Neural progenitor cell (in vitro differentiated cells): ENCODE measurements at regions not wholly inside any gene's neighbourhood (a gene's known extent, or its start where the extent isn't known, plus 50 kb on each side); places are given as distances from the start of the nearest gene placed in this dataset.
A peak's percentile ranks its signal among the peaks of the same experiment; 100 is the strongest.

Experiments
- DNase-seq: peaks from one replicate; pipeline ENCODE4 v3.0.0-alpha.2; 2016; ENCODE audit warnings: low spot score
- H2AFZ ChIP-seq: fragments of 200-600 bp; sonication (generic); replicated peaks from 2 replicates; pipeline ENCODE4 v1.6.1; 2016; ENCODE audit warnings: antibody characterized with exemption
- H3F3A ChIP-seq: fragments of 200-600 bp; sonication (generic); 2 replicates; pipeline ENCODE4 v1.6.1; 2016; ENCODE audit warnings: antibody characterized with exemption, low read depth
- H3K27ac ChIP-seq: fragments of 200-600 bp; sonication (generic); 2 replicates; pipeline ENCODE4 v1.5.1; 2016; ENCODE audit warnings: mild to moderate bottlenecking
- H3K27me3 ChIP-seq: fragments of 200-600 bp; sonication (generic); 2 replicates; pipeline ENCODE4 v1.6.1; 2016; ENCODE audit warnings: mild to moderate bottlenecking, moderate library complexity
- H3K36me3 ChIP-seq: fragments of 200-600 bp; sonication (generic); 2 replicates; pipeline ENCODE4 v1.5.1; 2016
- H3K4me1 ChIP-seq: fragments of 200-600 bp; sonication (generic); 2 replicates; pipeline ENCODE4 v1.6.1; 2016; ENCODE audit warnings: mixed run types
- H3K4me2 ChIP-seq: fragments of 200-600 bp; sonication (generic); 2 replicates; pipeline ENCODE4 v1.6.1; 2016
- H3K4me3 ChIP-seq: fragments of 200-600 bp; sonication (generic); 2 replicates; pipeline ENCODE4 v1.5.1; 2016
- H3K79me2 ChIP-seq: fragments of 200-600 bp; sonication (generic); 2 replicates; pipeline ENCODE4 v1.6.1; 2016; ENCODE audit warnings: low read depth
- H3K9ac ChIP-seq: fragments of 200-600 bp; sonication (generic); 2 replicates; pipeline ENCODE4 v1.6.1; 2016
- H3K9me3 ChIP-seq: fragments of 200-600 bp; sonication (generic); 2 replicates; pipeline ENCODE4 v1.5.1; 2016; ENCODE audit warnings: low read depth
- H4K20me1 ChIP-seq: fragments of 200-600 bp; sonication (generic); 2 replicates; pipeline ENCODE4 v1.6.1; 2016; ENCODE audit warnings: low read depth
- H3K27ac Mint-ChIP-seq: 3 replicates; pipeline ENCODE4 v1.8.0; 2021; ENCODE audit warnings: mixed read lengths
- H3K27me3 Mint-ChIP-seq: 2 replicates; pipeline ENCODE4 v1.8.0; 2022; ENCODE audit warnings: low read depth, mild to moderate bottlenecking, inconsistent platforms, moderate library complexity, mixed read lengths; ENCODE audit not compliant: insufficient read depth
- H3K36me3 Mint-ChIP-seq: 3 replicates; pipeline ENCODE4 v1.8.0; 2021; ENCODE audit warnings: mixed read lengths
- H3K4me1 Mint-ChIP-seq: 3 replicates; pipeline ENCODE4 v1.8.0; 2021; ENCODE audit warnings: mixed read lengths
- H3K4me3 Mint-ChIP-seq: 3 replicates; pipeline ENCODE4 v1.8.0; 2021; ENCODE audit warnings: mild to moderate bottlenecking, moderate library complexity, mixed read lengths
- H3K9me3 Mint-ChIP-seq: 3 replicates; pipeline ENCODE4 v1.8.0; 2020; ENCODE audit warnings: mixed read lengths
- CTCF ChIP-seq: fragments of 200-600 bp; sonication (generic); IDR thresholded peaks from 2 replicates; pipeline ENCODE4 v1.5.1; 2017; ENCODE audit warnings: antibody characterized with exemption, mild to moderate bottlenecking
- EZH2 ChIP-seq: fragments of 200-600 bp; sonication (generic); IDR thresholded peaks from 2 replicates; pipeline ENCODE4 v1.6.1; 2017; ENCODE audit warnings: antibody characterized with exemption, mild to moderate bottlenecking, moderate library complexity
- EZH2phosphoT487 ChIP-seq: fragments of 200-600 bp; sonication (generic); IDR thresholded peaks from 2 replicates; pipeline ENCODE4 v1.6.1; 2017; ENCODE audit warnings: antibody characterized with exemption

GRCh38 chr10:24097751-24098207 lies 111.2 kb upstream of the KIAA1217 start:
- Histone ChIP-seq H3K9ac (no peak overlapping the region), H3K4me1 (no peaks in the 10 kb centered on the region), H3K4me2 (no peak overlapping the region), H3K79me2 (no peaks in the 10 kb centered on the region), H3K4me3 (no peak overlapping the region), H3K9me3 (no peaks in the 10 kb centered on the region), H3F3A (peaks cover 6% of the 10 kb centered on the region), H4K20me1 (no peaks in the 10 kb centered on the region), H3K27me3 (no peaks in the 10 kb centered on the region), H3K27ac (no peak overlapping the region), H2AFZ (peak overlapping the region; percentile 42), H3K36me3 (no peaks in the 10 kb centered on the region)
- Mint-ChIP-seq H3K36me3 (no peaks in the 10 kb centered on the region), H3K4me3 (no peak overlapping the region), H3K9me3 (peaks cover 9% of the 10 kb centered on the region), H3K27ac (peak overlapping the region; percentile 62), H3K27me3 (peaks cover 2% of the 10 kb centered on the region), H3K4me1 (peaks cover 38% of the 10 kb centered on the region)
- TF ChIP-seq CTCF, result no peak
- TF ChIP-seq EZH2phosphoT487, result no peak
- TF ChIP-seq EZH2, result no peak
- no peak for DNase-seq

GRCh38 chr10:24104895-24105294 lies 104.0 kb upstream of the KIAA1217 start:
- Mint-ChIP-seq H3K9me3 (no peaks in the 10 kb centered on the region), H3K4me3 (no peak overlapping the region), H3K36me3 (no peaks in the 10 kb centered on the region), H3K27me3 (peaks cover 2% of the 10 kb centered on the region), H3K27ac (no peak overlapping the region), H3K4me1 (peaks cover 7% of the 10 kb centered on the region)
- Histone ChIP-seq H3K4me2 (no peak overlapping the region), H3K27ac (no peak overlapping the region), H3K4me1 (no peaks in the 10 kb centered on the region), H3K27me3 (no peaks in the 10 kb centered on the region), H3K9me3 (no peaks in the 10 kb centered on the region), H3F3A (no peaks in the 10 kb centered on the region), H3K36me3 (no peaks in the 10 kb centered on the region), H3K9ac (no peak overlapping the region), H4K20me1 (no peaks in the 10 kb centered on the region), H3K4me3 (no peak overlapping the region), H3K79me2 (no peaks in the 10 kb centered on the region), H2AFZ (no peak overlapping the region)
- DNase-seq, result no peak
- TF ChIP-seq EZH2 (no peak), EZH2phosphoT487 (no peak), CTCF (no peak)

GRCh38 chr10:24113901-24114300 lies 95.0 kb upstream of the KIAA1217 start:
- Mint-ChIP-seq H3K27me3 (peaks cover 2% of the 10 kb centered on the region), H3K36me3 (no peaks in the 10 kb centered on the region), H3K4me3 (no peak overlapping the region), H3K9me3 (peaks cover 2% of the 10 kb centered on the region), H3K4me1 (peaks cover 24% of the 10 kb centered on the region), H3K27ac (no peak overlapping the region)
- no peak overlapping the region for H3K9ac ChIP-seq
- peaks cover 7% of the 10 kb centered on the region for H3F3A ChIP-seq
- H3K4me1 ChIP-seq, result peaks cover 9% of the 10 kb centered on the region
- no peaks in the 10 kb centered on the region for H3K36me3 ChIP-seq
- no peak overlapping the region for H2AFZ ChIP-seq
- TF ChIP-seq EZH2phosphoT487 (no peak), CTCF (no peak), EZH2 (no peak)
- no peaks in the 10 kb centered on the region for H4K20me1 ChIP-seq
- no peak overlapping the region for H3K27ac ChIP-seq
- no peak overlapping the region for H3K4me2 ChIP-seq
- H3K79me2 ChIP-seq, result no peaks in the 10 kb centered on the region
- no peak overlapping the region for H3K4me3 ChIP-seq
- DNase-seq, result no peak
- no peaks in the 10 kb centered on the region for H3K9me3 ChIP-seq
- H3K27me3 ChIP-seq, result no peaks in the 10 kb centered on the region
